OCI-LY7 (cell line): ENCODE measurements at regions not wholly inside any gene's neighbourhood (a gene's known extent, or its start where the extent isn't known, plus 50 kb on each side); places are given as distances from the start of the nearest gene placed in this dataset.

Experiments
- BruUV-seq: library from RNA; stranded (reverse); fragments of 400-500 nt; replicated peaks from 2 replicates; lab custom pipeline; 2021; lab: Mats Ljungman, UMichigan
- CTCF ChIA-PET: fragments of 300-600 bp; sonication (Branson Sonifier 250); formaldehyde crosslinking; loops from one replicate; lab custom pipeline; 2022; ENCODE audit warnings: antibody characterized with exemption; ENCODE audit not compliant: unreplicated experiment; lab: Charles Lee
- POLR2A ChIA-PET: fragments of 300-600 bp; sonication (Branson Sonifier 250); formaldehyde crosslinking; loops from one replicate; lab custom pipeline; 2022; ENCODE audit warnings: antibody characterized with exemption; lab: Charles Lee
- DNase-seq: peaks from one replicate; pipeline ENCODE4 v3.0.0-alpha.2; 2015; ENCODE audit warnings: low spot score
- H2AFZ ChIP-seq: fragments of 200-600 bp; sonication (generic), shearing (Covaris generic); 2 replicates; pipeline ENCODE4 v1.6.1; 2014; ENCODE audit warnings: mild to moderate bottlenecking, antibody characterized with exemption, low read length, moderate library complexity
- H3K27ac ChIP-seq: fragments of 200-600 bp; sonication (generic); 2 replicates; pipeline ENCODE4 v1.5.1; 2014; ENCODE audit warnings: mixed run types, low read depth, mild to moderate bottlenecking, moderate library complexity, low read length, inconsistent platforms; ENCODE audit not compliant: poor library complexity, severe bottlenecking
- H3K36me3 ChIP-seq: fragments of 200-600 bp; sonication (generic); 2 replicates; pipeline ENCODE4 v1.6.1; 2014; ENCODE audit warnings: mild to moderate bottlenecking, antibody characterized with exemption, low read length, moderate library complexity, mixed read lengths; ENCODE audit not compliant: insufficient read depth
- H3K4me1 ChIP-seq: fragments of 200-600 bp; sonication (generic); 2 replicates; pipeline ENCODE4 v1.5.1; 2014; ENCODE audit warnings: mild to moderate bottlenecking, low read length; ENCODE audit not compliant: insufficient read depth, poor library complexity, severe bottlenecking
- H3K4me2 ChIP-seq: fragments of 200-600 bp; sonication (generic); 2 replicates; pipeline ENCODE4 v1.6.1; 2014; ENCODE audit warnings: mild to moderate bottlenecking, low read length
- H3K4me3 ChIP-seq: fragments of 200-600 bp; sonication (generic); 2 replicates; pipeline ENCODE4 v1.5.1; 2014; ENCODE audit warnings: mild to moderate bottlenecking, low read depth, low read length; ENCODE audit not compliant: poor library complexity, severe bottlenecking
- H3K79me2 ChIP-seq: fragments of 200-600 bp; sonication (generic); 2 replicates; pipeline ENCODE4 v1.6.1; 2016; ENCODE audit warnings: low read depth, mild to moderate bottlenecking, low read length, moderate library complexity, mixed read lengths; ENCODE audit not compliant: insufficient read depth
- H3K9me2 ChIP-seq: fragments of 200-600 bp; sonication (generic); 2 replicates; pipeline ENCODE4 v1.6.1; 2016; ENCODE audit warnings: mild to moderate bottlenecking, low read length, mixed read lengths; ENCODE audit not compliant: insufficient read depth
- H3K9me3 ChIP-seq: fragments of 200-600 bp; sonication (generic); 2 replicates; pipeline ENCODE4 v1.6.1; 2014; ENCODE audit warnings: mild to moderate bottlenecking, mixed run types, low read length, mixed read lengths
- H4K20me1 ChIP-seq: fragments of 200-600 bp; sonication (generic); 2 replicates; pipeline ENCODE4 v1.6.1; 2014; ENCODE audit warnings: mild to moderate bottlenecking, antibody characterized with exemption, low read length, moderate library complexity, mixed read lengths; ENCODE audit not compliant: insufficient read depth
- CTCF ChIP-seq: fragments of 200-600 bp; sonication (generic); conservative IDR thresholded peaks from 2 replicates; pipeline ENCODE4 v1.5.1; 2014; ENCODE audit warnings: mild to moderate bottlenecking, antibody characterized with exemption, low read length, moderate library complexity, mixed read lengths
- EZH2phosphoT487 ChIP-seq: fragments of 200-600 bp; sonication (generic); IDR thresholded peaks from 2 replicates; pipeline ENCODE4 v1.6.1; 2018; ENCODE audit warnings: low read depth, borderline replicate concordance, mild to moderate bottlenecking, mixed run types, antibody characterized with exemption, low read length, moderate library complexity, mixed read lengths
- intact Hi-C: fragments of 100-400 bp; cut with micrococcal nuclease; formaldehyde crosslinking; loops from one replicate; pipeline ENCODE4 v1.10.0; 2022; ENCODE audit not compliant: unreplicated experiment

GRCh38 chr3:151971814-151972579 lies 98.6 kb downstream of the SUCNR1 start:
- Histone ChIP-seq H4K20me1 (no peaks in the 10 kb centered on the region), H3K9me3 (no peaks in the 10 kb centered on the region), H2AFZ (no peak overlapping the region), H3K36me3 (no peaks in the 10 kb centered on the region), H3K4me1 (no peaks in the 10 kb centered on the region), H3K4me2 (no peak overlapping the region), H3K79me2 (no peaks in the 10 kb centered on the region), H3K9me2 (no peaks in the 10 kb centered on the region), H3K27ac (no peak overlapping the region), H3K4me3 (no peak overlapping the region)
- no peak for DNase-seq
- no TSS peak for BruUV-seq
- TF ChIP-seq EZH2phosphoT487 (no peak), CTCF (no peak)
- intact Hi-C loops: no loop called here
- CTCF ChIA-PET: no interaction called here
- POLR2A ChIA-PET: no interaction called here

DNA sequence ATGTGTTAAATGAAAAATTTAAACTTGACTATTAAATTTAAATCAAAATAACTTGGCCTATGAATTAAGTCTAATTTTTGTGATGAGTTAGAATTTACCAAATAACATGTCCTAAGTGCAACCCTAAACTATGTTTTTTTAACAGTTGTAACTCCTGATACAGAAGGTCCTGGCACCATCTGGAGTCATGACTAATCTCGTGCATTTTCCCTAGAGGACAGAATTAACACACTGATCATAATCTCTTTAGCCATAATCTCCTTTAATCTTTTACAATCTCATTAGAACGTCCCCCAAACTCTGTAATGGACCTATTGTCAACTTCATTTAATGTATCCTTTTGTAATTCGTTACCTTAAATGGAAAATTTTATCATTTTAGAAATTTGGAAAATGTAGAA lies 100.6 kb downstream of the SUCNR1 start:
- Histone ChIP-seq H3K4me3 (no peak overlapping the region), H2AFZ (no peak overlapping the region), H3K27ac (no peak overlapping the region), H3K9me2 (no peaks in the 10 kb centered on the region), H3K79me2 (no peaks in the 10 kb centered on the region), H4K20me1 (no peaks in the 10 kb centered on the region), H3K9me3 (no peaks in the 10 kb centered on the region), H3K4me1 (no peaks in the 10 kb centered on the region), H3K4me2 (no peak overlapping the region), H3K36me3 (no peaks in the 10 kb centered on the region)
- TF ChIP-seq CTCF (no peak), EZH2phosphoT487 (no peak)
- no peak for DNase-seq
- ChIA-PET POLR2A (no interaction called here), CTCF (no interaction called here)
- intact Hi-C loops: no loop called here
- BruUV-seq: no TSS peak

- intact Hi-C loops: no loop called here
- no peak for DNase-seq
- H3K4me2 ChIP-seq: no peak overlapping the region
- no peaks in the 10 kb centered on the region for H4K20me1 ChIP-seq
- H3K4me1 ChIP-seq: no peaks in the 10 kb centered on the region
- H3K79me2 ChIP-seq: no peaks in the 10 kb centered on the region
- BruUV-seq: no TSS peak
- ChIA-PET CTCF (no interaction called here), POLR2A (interaction anchor here (0.5 to 1.2 kb wide), 5 partner anchors 14 to 852 kb away, joined by 3 to 4 read pairs (median 3); no protein-coding TSS in a partner anchor)
- H3K4me3 ChIP-seq: no peak overlapping the region
- no peaks in the 10 kb centered on the region for H3K9me3 ChIP-seq
- no peak overlapping the region for H3K27ac ChIP-seq
- H2AFZ ChIP-seq: no peak overlapping the region
- no peaks in the 10 kb centered on the region for H3K9me2 ChIP-seq
- H3K36me3 ChIP-seq: no peaks in the 10 kb centered on the region
- TF ChIP-seq CTCF (no peak), EZH2phosphoT487 (no peak)
These were observed 103.0 kb downstream of the SUCNR1 start for GRCh38 chr3:151976211-151977050.
